IPS DF 6.9 (cell line): ENCODE measurements at regions not wholly inside any gene's neighbourhood (a gene's known extent, or its start where the extent isn't known, plus 50 kb on each side); places are given as distances from the start of the nearest gene placed in this dataset.

Experiments
- DNase-seq: peaks from one replicate; pipeline ENCODE4 v3.0.0-alpha.2; 2013; ENCODE audit warnings: low read depth, low spot score
- H3K27ac ChIP-seq: one replicate; pipeline ENCODE4 v1.5.1; 2013; ENCODE audit warnings: low read length, control low read depth
- H3K27me3 ChIP-seq: 2 replicates; pipeline ENCODE4 v1.6.1; 2013; ENCODE audit warnings: mild to moderate bottlenecking, low read length; ENCODE audit not compliant: control insufficient read depth, insufficient read depth
- H3K36me3 ChIP-seq: 2 replicates; pipeline ENCODE4 v1.6.1; 2013; ENCODE audit warnings: low read length; ENCODE audit not compliant: control insufficient read depth, insufficient read depth
- H3K4me1 ChIP-seq: 2 replicates; pipeline ENCODE4 v1.6.1; 2013; ENCODE audit warnings: low read length; ENCODE audit not compliant: control insufficient read depth, insufficient read depth
- H3K4me3 ChIP-seq: 2 replicates; pipeline ENCODE4 v1.5.1; 2013; ENCODE audit warnings: mild to moderate bottlenecking, low read length
- H3K9me3 ChIP-seq: 2 replicates; pipeline ENCODE4 v1.6.1; 2013; ENCODE audit warnings: low read length, inconsistent platforms; ENCODE audit not compliant: control insufficient read depth, insufficient read depth
- WGBS: extraction: QIAGEN DNeasy Blood & Tissue Kit; methylation state at CpG from one replicate; pipeline ENCODE4 v1.1.7; 2013; ENCODE audit warnings: mixed read lengths, missing lambda C conversion rate; ENCODE audit not compliant: insufficient read length, insufficient coverage; 5-methylcytosine and 5-hydroxymethylcytosine counted together

GRCh38 chr4:179738822-179739221 lies 2296.6 kb upstream of the AGA start:
- no peak overlapping the region for H3K4me3 ChIP-seq
- H3K36me3 ChIP-seq = no peaks in the 10 kb centered on the region
- DNase-seq = no peak
- H3K27me3 ChIP-seq = no peaks in the 10 kb centered on the region
- WGBS = no CpG with 5 or more reads among the region's 3 CpGs
- H3K27ac ChIP-seq = no peak overlapping the region
- H3K9me3 ChIP-seq = no peaks in the 10 kb centered on the region
- no peaks in the 10 kb centered on the region for H3K4me1 ChIP-seq

DNA sequence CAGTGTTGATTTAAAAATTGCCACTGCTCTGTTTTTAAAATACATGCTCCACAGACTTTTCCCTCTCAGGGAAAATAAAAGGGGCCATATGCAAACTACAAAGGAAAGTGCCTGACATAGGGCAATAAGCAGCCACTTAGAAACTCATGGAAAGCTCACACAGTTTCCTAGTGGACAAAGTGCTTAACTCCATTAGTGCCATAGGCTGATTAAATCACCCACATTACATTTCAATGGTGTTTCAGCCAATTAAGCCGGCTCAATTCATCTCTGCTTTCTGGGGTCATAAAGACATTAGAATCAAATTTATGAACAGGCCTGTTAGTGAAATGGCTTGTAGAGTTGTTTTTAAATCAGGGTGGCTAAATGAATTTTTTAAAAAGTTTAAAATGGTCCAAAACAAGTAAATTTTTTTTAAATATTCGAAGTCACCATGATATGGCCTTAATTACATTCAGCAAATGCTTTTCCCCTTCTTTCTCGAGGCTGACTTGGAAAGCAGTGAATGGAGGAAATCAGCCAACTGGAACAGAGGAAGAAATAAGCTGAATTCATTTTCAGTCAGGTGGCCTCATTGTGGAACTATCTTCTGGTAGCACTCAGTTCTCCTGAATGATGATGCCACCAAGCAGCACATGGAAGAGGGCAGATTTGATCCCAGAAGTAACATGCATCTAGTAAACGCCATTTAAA lies 2305.1 kb upstream of the AGA start:
- H3K36me3 ChIP-seq = no peaks in the 10 kb centered on the region
- DNase-seq = no peak
- no peak overlapping the region for H3K4me3 ChIP-seq
- H3K4me1 ChIP-seq = no peaks in the 10 kb centered on the region
- WGBS = no CpG with 5 or more reads among the region's 4 CpGs
- no peaks in the 10 kb centered on the region for H3K27me3 ChIP-seq
- no peak overlapping the region for H3K27ac ChIP-seq
- H3K9me3 ChIP-seq = no peaks in the 10 kb centered on the region

- no peaks in the 10 kb centered on the region for H3K36me3 ChIP-seq
- H3K9me3 ChIP-seq = no peaks in the 10 kb centered on the region
- no peaks in the 10 kb centered on the region for H3K4me1 ChIP-seq
- H3K27ac ChIP-seq = no peak overlapping the region
- no peak overlapping the region for H3K4me3 ChIP-seq
- H3K27me3 ChIP-seq = no peaks in the 10 kb centered on the region
- no CpG with 5 or more reads among the region's 6 CpGs for WGBS
- DNase-seq = no peak
These were observed 2306.6 kb upstream of the AGA start for GRCh38 chr4:179748837-179749236.

GRCh38 chr4:179750374-179750773 lies 2308.1 kb upstream of the AGA start:
- Histone ChIP-seq H3K27me3 (no peaks in the 10 kb centered on the region), H3K4me1 (no peaks in the 10 kb centered on the region), H3K36me3 (no peaks in the 10 kb centered on the region), H3K9me3 (no peaks in the 10 kb centered on the region), H3K27ac (no peak overlapping the region), H3K4me3 (no peak overlapping the region)
- WGBS = 100% methylated on average over 2 of the region's 4 CpGs
- DNase-seq = no peak

DNA sequence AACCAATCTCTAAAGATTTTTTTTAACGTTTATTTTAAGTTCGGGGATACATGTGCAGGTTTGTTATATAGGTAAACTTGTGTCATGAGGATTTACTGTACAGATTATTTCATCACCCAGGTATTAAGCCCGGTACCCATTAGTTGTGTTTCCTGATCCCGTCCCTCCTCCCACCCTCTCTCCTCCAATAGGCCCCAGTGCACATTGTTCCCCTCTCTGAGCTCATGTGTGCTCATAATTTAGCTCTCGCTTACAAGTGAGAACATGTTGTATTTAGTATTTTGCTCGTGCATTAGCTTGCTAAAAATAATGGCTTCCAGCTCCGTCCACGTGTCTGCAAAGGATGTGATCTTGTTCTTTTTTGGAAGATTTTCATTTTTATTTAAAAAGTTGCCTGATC lies 2309.4 kb upstream of the AGA start:
- H3K27me3 ChIP-seq = no peaks in the 10 kb centered on the region
- WGBS = no CpG with 5 or more reads among the region's 8 CpGs
- DNase-seq = no peak
- H3K36me3 ChIP-seq = no peaks in the 10 kb centered on the region
- H3K27ac ChIP-seq = no peak overlapping the region
- H3K4me3 ChIP-seq = no peak overlapping the region
- no peaks in the 10 kb centered on the region for H3K4me1 ChIP-seq
- H3K9me3 ChIP-seq = no peaks in the 10 kb centered on the region

- no CpG with 5 or more reads among the region's 1 CpG for WGBS
- no peak overlapping the region for H3K27ac ChIP-seq
- H3K36me3 ChIP-seq = no peaks in the 10 kb centered on the region
- H3K9me3 ChIP-seq = no peaks in the 10 kb centered on the region
- no peak overlapping the region for H3K4me3 ChIP-seq
- no peaks in the 10 kb centered on the region for H3K4me1 ChIP-seq
- no peaks in the 10 kb centered on the region for H3K27me3 ChIP-seq
- DNase-seq = peak; percentile 16
These were observed 2313.1 kb upstream of the AGA start for GRCh38 chr4:179755322-179755721.

- no CpG with 5 or more reads among the region's 1 CpG for WGBS
- Histone ChIP-seq H3K9me3 (no peaks in the 10 kb centered on the region), H3K36me3 (no peaks in the 10 kb centered on the region), H3K4me3 (no peak overlapping the region), H3K27me3 (no peaks in the 10 kb centered on the region), H3K27ac (no peak overlapping the region), H3K4me1 (no peaks in the 10 kb centered on the region)
- no peak for DNase-seq
These were observed 2315.4 kb upstream of the AGA start for GRCh38 chr4:179757641-179758040.

DNA sequence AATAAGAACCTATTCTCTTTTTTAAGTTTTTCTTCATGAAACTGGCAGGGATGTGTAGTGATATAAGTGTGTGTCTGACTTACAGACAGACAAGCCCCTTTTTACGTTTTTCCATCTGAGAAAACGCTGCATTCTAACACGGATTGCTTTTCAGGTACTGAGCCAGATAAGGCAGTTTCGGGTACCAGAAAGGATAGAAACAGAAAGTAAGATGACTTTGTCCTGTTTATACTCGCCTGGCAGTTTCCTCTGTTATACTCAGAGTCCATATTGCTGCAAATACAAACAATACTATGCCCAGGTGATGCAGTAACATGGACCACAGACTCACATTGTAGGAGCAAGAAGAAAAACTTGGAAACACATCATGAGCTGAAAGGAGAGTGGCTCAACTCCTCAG lies 2320.6 kb upstream of the AGA start:
- no peaks in the 10 kb centered on the region for H3K4me1 ChIP-seq
- no peak for DNase-seq
- H3K9me3 ChIP-seq = no peaks in the 10 kb centered on the region
- WGBS = no CpG with 5 or more reads among the region's 5 CpGs
- H3K36me3 ChIP-seq = no peaks in the 10 kb centered on the region
- H3K27ac ChIP-seq = no peak overlapping the region
- no peak overlapping the region for H3K4me3 ChIP-seq
- H3K27me3 ChIP-seq = no peaks in the 10 kb centered on the region

GRCh38 chr4:179766938-179767337 lies 2324.7 kb upstream of the AGA start:
- WGBS = no CpG with 5 or more reads among the region's 4 CpGs
- H3K4me1 ChIP-seq = no peaks in the 10 kb centered on the region
- H3K9me3 ChIP-seq = no peaks in the 10 kb centered on the region
- H3K27ac ChIP-seq = no peak overlapping the region
- no peak for DNase-seq
- no peaks in the 10 kb centered on the region for H3K36me3 ChIP-seq
- no peak overlapping the region for H3K4me3 ChIP-seq
- H3K27me3 ChIP-seq = no peaks in the 10 kb centered on the region

DNA sequence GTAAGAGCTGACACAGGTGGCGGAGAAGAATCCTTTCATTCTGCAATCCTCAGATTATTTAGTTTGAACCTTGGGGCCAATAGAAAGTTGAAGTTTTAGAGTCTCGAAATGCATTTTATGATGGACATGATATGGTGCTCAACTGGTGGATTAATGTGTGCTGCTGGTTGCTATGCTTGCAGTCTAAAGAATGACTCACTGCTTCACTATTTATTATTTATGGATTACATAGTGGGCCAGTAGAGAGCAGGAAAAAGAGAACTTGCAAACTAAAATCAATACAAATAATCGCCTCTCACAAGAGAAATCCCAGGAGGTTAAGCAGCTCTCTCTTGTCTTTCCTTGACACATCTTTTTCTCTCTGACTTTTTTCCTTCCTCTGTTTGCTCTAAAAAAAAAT lies 2326.8 kb upstream of the AGA start:
- Histone ChIP-seq H3K9me3 (no peaks in the 10 kb centered on the region), H3K27me3 (no peaks in the 10 kb centered on the region), H3K4me1 (no peaks in the 10 kb centered on the region), H3K36me3 (no peaks in the 10 kb centered on the region), H3K4me3 (no peak overlapping the region), H3K27ac (no peak overlapping the region)
- DNase-seq = no peak
- no CpG with 5 or more reads among the region's 3 CpGs for WGBS

DNA sequence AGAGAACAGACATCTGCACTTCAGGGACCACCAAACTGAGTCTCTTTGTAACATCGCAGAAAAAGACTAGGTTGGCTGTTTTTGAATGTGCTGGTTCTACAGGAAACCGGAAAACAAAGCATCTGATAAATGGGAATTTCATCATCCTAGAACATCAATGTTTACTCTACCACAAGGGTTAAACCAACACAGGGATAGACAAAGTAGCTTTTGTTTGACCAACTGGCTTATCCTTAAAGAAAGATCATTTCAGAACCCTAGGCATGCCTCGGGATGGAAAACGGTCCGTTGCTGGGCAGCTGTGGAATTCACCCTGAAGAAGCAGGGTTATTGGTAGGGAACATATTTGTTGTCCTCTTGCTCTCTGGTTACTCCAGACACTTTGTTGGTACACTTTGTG lies 2355.5 kb upstream of the AGA start:
- no peaks in the 10 kb centered on the region for H3K27me3 ChIP-seq
- DNase-seq = no peak
- H3K4me3 ChIP-seq = no peak overlapping the region
- H3K4me1 ChIP-seq = no peaks in the 10 kb centered on the region
- no CpG with 5 or more reads among the region's 5 CpGs for WGBS
- no peak overlapping the region for H3K27ac ChIP-seq
- no peaks in the 10 kb centered on the region for H3K9me3 ChIP-seq
- H3K36me3 ChIP-seq = no peaks in the 10 kb centered on the region
